ENCODE measurements at regions not wholly inside any gene's neighbourhood (a gene's known extent, or its start where the extent isn't known, plus 50 kb on each side); places are given as distances from the start of the nearest gene placed in this dataset.

DNA sequence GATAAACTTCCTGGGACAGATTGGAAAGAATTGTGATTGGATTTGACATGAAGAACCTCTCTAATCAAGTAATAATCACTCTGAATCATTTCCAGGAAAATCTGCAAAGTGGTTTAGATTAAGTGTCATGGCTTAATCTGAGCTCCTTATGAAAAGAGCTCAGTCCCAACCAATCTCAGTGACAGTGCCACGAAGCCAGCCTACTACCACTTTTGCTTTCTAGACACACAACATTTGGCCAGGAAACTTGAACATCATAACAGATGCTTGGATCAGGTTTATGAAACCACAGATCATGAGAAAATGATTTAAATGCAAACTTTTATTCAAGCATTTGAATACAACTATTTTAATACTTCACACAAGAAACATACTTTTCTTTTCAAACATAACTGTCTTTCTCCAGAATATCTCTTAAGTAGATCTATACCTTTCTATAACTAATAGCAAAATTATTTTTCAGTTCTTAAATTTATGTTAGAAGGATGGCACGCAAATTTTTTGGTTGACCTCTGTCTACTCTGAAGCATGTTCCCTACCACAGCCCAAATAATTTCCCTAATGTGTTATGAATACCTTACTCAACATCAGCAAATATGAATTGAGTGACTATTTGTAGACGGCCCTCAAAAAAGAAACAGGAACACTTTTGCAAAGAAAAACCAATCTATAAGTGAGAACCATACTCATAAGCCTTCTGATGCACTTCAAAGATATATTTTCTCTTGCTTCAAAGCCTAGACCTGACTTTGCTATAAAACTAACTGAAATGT is 495.0 kb upstream of the ZNF385D start:
- TF ChIP-seq, protein P1, sequence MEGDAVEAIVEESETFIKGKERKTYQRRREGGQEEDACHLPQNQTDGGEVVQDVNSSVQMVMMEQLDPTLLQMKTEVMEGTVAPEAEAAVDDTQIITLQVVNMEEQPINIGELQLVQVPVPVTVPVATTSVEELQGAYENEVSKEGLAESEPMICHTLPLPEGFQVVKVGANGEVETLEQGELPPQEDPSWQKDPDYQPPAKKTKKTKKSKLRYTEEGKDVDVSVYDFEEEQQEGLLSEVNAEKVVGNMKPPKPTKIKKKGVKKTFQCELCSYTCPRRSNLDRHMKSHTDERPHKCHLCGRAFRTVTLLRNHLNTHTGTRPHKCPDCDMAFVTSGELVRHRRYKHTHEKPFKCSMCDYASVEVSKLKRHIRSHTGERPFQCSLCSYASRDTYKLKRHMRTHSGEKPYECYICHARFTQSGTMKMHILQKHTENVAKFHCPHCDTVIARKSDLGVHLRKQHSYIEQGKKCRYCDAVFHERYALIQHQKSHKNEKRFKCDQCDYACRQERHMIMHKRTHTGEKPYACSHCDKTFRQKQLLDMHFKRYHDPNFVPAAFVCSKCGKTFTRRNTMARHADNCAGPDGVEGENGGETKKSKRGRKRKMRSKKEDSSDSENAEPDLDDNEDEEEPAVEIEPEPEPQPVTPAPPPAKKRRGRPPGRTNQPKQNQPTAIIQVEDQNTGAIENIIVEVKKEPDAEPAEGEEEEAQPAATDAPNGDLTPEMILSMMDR (IDR thresholded peaks at IDR 0.05), result no peak
- TF ChIP-seq POLR2A (IDR thresholded peaks at IDR 0.05), result no peak
